ENCODE measurements at regions not wholly inside any gene's neighbourhood (a gene's known extent, or its start where the extent isn't known, plus 50 kb on each side); places are given as distances from the start of the nearest gene placed in this dataset.

- TF ChIP-seq ZNF274 (IDR thresholded peaks at IDR 0.05; ENCODE audit: low read depth, low read length) (no peak), YY1 (IDR thresholded peaks at IDR 0.05; ENCODE audit: insufficient read depth, insufficient read length) (no peak), SUZ12 (IDR thresholded peaks at IDR 0.05; ENCODE audit: extremely low read depth, insufficient read depth, insufficient read length) (no peak)
Observed at GRCh38 chr6:145199961-145200360, 535.4 kb downstream of the EPM2A start.

All from NT2/D1 (cell line).